HCT116 (cell line): ENCODE measurements at regions not wholly inside any gene's neighbourhood (a gene's known extent, or its start where the extent isn't known, plus 50 kb on each side); places are given as distances from the start of the nearest gene placed in this dataset.

Source experiments
- ATAC-seq: fragments of 200-7000 bp; cut with Tn5 transposase; 2 replicates; pipeline ENCODE4 v1.9.1; 2020; ENCODE audit warnings: mild to moderate bottlenecking, moderate library complexity
- BruUV-seq: library from RNA; stranded (reverse); fragments of 400-500 nt; replicated peaks from 2 replicates; lab custom pipeline; 2021; lab: Mats Ljungman, UMichigan
- CTCF ChIA-PET: fragments of 300-600 bp; sonication (Branson Sonifier 250); formaldehyde crosslinking; loops from one replicate; lab custom pipeline; 2021; ENCODE audit warnings: antibody characterized with exemption; lab: Charles Lee
- POLR2A ChIA-PET: fragments of 300-600, 350-600 bp; sonication (Branson Sonifier 250); formaldehyde crosslinking; loops from one replicate; lab custom pipeline; 2021; ENCODE audit warnings: antibody characterized with exemption; lab: Charles Lee
- RAD21 ChIA-PET, 2 experiments: fragments of 300-600 bp; sonication (Branson Sonifier 250); formaldehyde crosslinking; loops; one replicate each; lab custom pipeline; 2023; ENCODE audit warnings: low total read pairs in 2 of 2; ENCODE audit not compliant: uncharacterized antibody in 2 of 2, unreplicated experiment in 2 of 2, low non-redundant PET in 1 of 2; lab: Charles Lee
- DNase-seq: peaks from one replicate; pipeline ENCODE4 v3.0.0-alpha.2; 2010; ENCODE audit warnings: low read depth, low spot score
- H2AFZ ChIP-seq: fragments of 200-600 bp; shearing (Covaris generic), sonication (generic); 2 replicates; pipeline ENCODE4 v1.6.1; 2017; ENCODE audit warnings: low read depth, mixed run types, mixed read lengths, antibody characterized with exemption, low read length; ENCODE audit not compliant: poor library complexity, severe bottlenecking
- H3K27ac ChIP-seq: 2 replicates; pipeline ENCODE4 v1.5.1; 2012; ENCODE audit warnings: low read depth, low read length
- H3K27me3 ChIP-seq: fragments of 200-600 bp; sonication (generic); 2 replicates; pipeline ENCODE4 v1.6.1; 2016; ENCODE audit warnings: mixed run types, low read length, mixed read lengths; ENCODE audit not compliant: insufficient read depth
- H3K36me3 ChIP-seq, 2 experiments: fragments of 200-500 bp in 1 of 2; fragments of 200-600 bp in 1 of 2; sonication (Bioruptor generic) in 1 of 2; sonication (generic) in 1 of 2; 2 replicates each; pipeline versions ENCODE4 v1.5.1 to v1.6.1; 2014 to 2016; ENCODE audit warnings: low read length in 2 of 2, inconsistent platforms in 1 of 2, mixed read lengths in 1 of 2, mixed run types in 1 of 2; ENCODE audit not compliant: insufficient read depth in 2 of 2, control insufficient read depth in 1 of 2
- H3K4me1 ChIP-seq, 2 experiments: fragments of 200-600 bp in 1 of 2; sonication (generic) in 1 of 2; 2 replicates each; pipeline versions ENCODE4 v1.5.1 to v1.6.1; 2012 to 2017; ENCODE audit warnings: low read length in 2 of 2, inconsistent platforms in 1 of 2, mild to moderate bottlenecking in 1 of 2, mixed read lengths in 1 of 2, mixed run types in 1 of 2, moderate library complexity in 1 of 2; ENCODE audit not compliant: insufficient read depth in 2 of 2, control insufficient read depth in 1 of 2
- H3K4me2 ChIP-seq: fragments of 200-600 bp; sonication (generic); 2 replicates; pipeline ENCODE4 v1.6.1; 2017; ENCODE audit warnings: mixed run types, low read length, mixed read lengths
- H3K4me3 ChIP-seq, 2 experiments: fragments of 200-600 bp in 1 of 2; sonication (generic) in 1 of 2; replicated peaks in 1 of 2; 2 replicates each; pipeline ENCODE4 v1.5.1; 2011 to 2016; ENCODE audit warnings: low read length in 2 of 2, control low read depth in 1 of 2, low read depth in 1 of 2, mild to moderate bottlenecking in 1 of 2, mixed read lengths in 1 of 2, mixed run types in 1 of 2
- H3K79me2 ChIP-seq: fragments of 200-600 bp; sonication (generic); 2 replicates; pipeline ENCODE4 v1.6.1; 2017; ENCODE audit warnings: mild to moderate bottlenecking, mixed run types, low read length, moderate library complexity, mixed read lengths; ENCODE audit not compliant: insufficient read depth
- H3K9ac ChIP-seq: fragments of 200-600 bp; sonication (generic); 2 replicates; pipeline ENCODE4 v1.6.1; 2016; ENCODE audit warnings: low read length, mixed read lengths
- H3K9me2 ChIP-seq: fragments of 200-600 bp; sonication (generic), shearing (Covaris generic); 2 replicates; pipeline ENCODE4 v1.6.1; 2017; ENCODE audit warnings: mixed run types, mild to moderate bottlenecking, moderate library complexity; ENCODE audit not compliant: insufficient read depth
- H3K9me3 ChIP-seq, 2 experiments: fragments of 200-500 bp in 1 of 2; fragments of 200-600 bp in 1 of 2; sonication (Bioruptor generic) in 1 of 2; sonication (generic) in 1 of 2; 2 replicates each; pipeline ENCODE4 v1.6.1; 2014 to 2017; ENCODE audit warnings: low read length in 2 of 2, mixed read lengths in 2 of 2, inconsistent platforms in 1 of 2, low read depth in 1 of 2, mild to moderate bottlenecking in 1 of 2, mixed run types in 1 of 2, moderate library complexity in 1 of 2; ENCODE audit not compliant: control insufficient read depth in 1 of 2, insufficient read depth in 1 of 2
- H4K20me1 ChIP-seq: fragments of 200-600 bp; sonication (generic), shearing (Covaris generic); 2 replicates; pipeline ENCODE4 v1.6.1; 2017; ENCODE audit warnings: mixed run types, mild to moderate bottlenecking, moderate library complexity; ENCODE audit not compliant: insufficient read depth
- CBX3 ChIP-seq: IDR thresholded peaks from 2 replicates; pipeline ENCODE4 v1.6.1; 2012; ENCODE audit warnings: low read depth
- CEBPB ChIP-seq: IDR thresholded peaks from 2 replicates; pipeline ENCODE4 v1.6.1; 2012; ENCODE audit warnings: low read depth
- EGR1 ChIP-seq: IDR thresholded peaks from 2 replicates; pipeline ENCODE4 v1.6.1; 2012; ENCODE audit warnings: low read depth
- EZH2 ChIP-seq: fragments of 200-600 bp; sonication (generic); IDR thresholded peaks from 2 replicates; pipeline ENCODE4 v1.6.1; 2017; ENCODE audit warnings: antibody characterized with exemption, mixed run types
- EZH2phosphoT487 ChIP-seq: fragments of 200-600 bp; IDR thresholded peaks from 2 replicates; pipeline ENCODE4 v1.6.1; 2018; ENCODE audit warnings: antibody characterized with exemption, borderline replicate concordance
- FOSL1 ChIP-seq: IDR thresholded peaks from 2 replicates; pipeline ENCODE4 v1.6.1; 2012; ENCODE audit warnings: low read depth
- RAD21 ChIP-seq: IDR thresholded peaks from 2 replicates; pipeline ENCODE4 v1.6.1; 2012; ENCODE audit warnings: low read depth, mild to moderate bottlenecking
- SIN3A ChIP-seq: IDR thresholded peaks from 2 replicates; pipeline ENCODE4 v1.6.1; 2012; ENCODE audit warnings: low read depth
- SRF ChIP-seq: IDR thresholded peaks from 2 replicates; pipeline ENCODE4 v1.6.1; 2012; ENCODE audit warnings: low read depth
- TCF7L2 ChIP-seq: IDR thresholded peaks from 2 replicates; pipeline ENCODE4 v1.7.0; 2011; ENCODE audit warnings: borderline replicate concordance, inconsistent platforms; ENCODE audit not compliant: insufficient read depth, insufficient read length; ENCODE audit errors: extremely low read depth
- ZBTB33 ChIP-seq: IDR thresholded peaks from 2 replicates; pipeline ENCODE4 v1.6.1; 2011; ENCODE audit warnings: mild to moderate bottlenecking, low read length, moderate library complexity; ENCODE audit not compliant: insufficient replicate concordance; ENCODE audit errors: extremely low read depth
- ZFX ChIP-seq: fragments of 450-650 bp; IDR thresholded peaks from 2 replicates; pipeline ENCODE4 v1.6.1; 2017
- ZNF274 ChIP-seq: fragments of 200-500 bp; sonication (Bioruptor generic); IDR thresholded peaks from 2 replicates; pipeline ENCODE4 v1.6.1; 2014; ENCODE audit warnings: mild to moderate bottlenecking, low read depth, low read length, inconsistent platforms
- intact Hi-C: fragments of 100-400 bp; cut with micrococcal nuclease; formaldehyde crosslinking; loops from 2 replicates; pipeline ENCODE4 v1.10.0; 2022
- TF ChIP-seq, protein P1 (sequence below), 3 experiments: fragments of 200-600 bp in 1 of 3; sonication (generic) in 1 of 3; IDR thresholded peaks in 2 of 3; conservative IDR thresholded peaks in 1 of 3; 2 replicates each; pipeline ENCODE4 v1.5.1; 2012 to 2017; ENCODE audit warnings: low read depth in 2 of 3, low read length in 2 of 3, antibody characterized with exemption in 1 of 3, borderline replicate concordance in 1 of 3, control low read depth in 1 of 3, mild to moderate bottlenecking in 1 of 3, mixed read lengths in 1 of 3, mixed run types in 1 of 3, moderate library complexity in 1 of 3; ENCODE audit not compliant: insufficient read depth in 1 of 3
- TF ChIP-seq, protein P2 (sequence below): IDR thresholded peaks from 2 replicates; pipeline ENCODE4 v1.6.1; 2012
- TF ChIP-seq, protein P3 (sequence below): IDR thresholded peaks from 2 replicates; pipeline ENCODE4 v1.6.1; 2012

GRCh38 chr21:28746166-28746565, 246.5 kb downstream of the LTN1 start:
- no peak for ATAC-seq
- Histone ChIP-seq H3K4me3 (no peak overlapping the region), H3K27ac (no peak overlapping the region), H3K9me3 (no peaks in the 10 kb centered on the region), H3K4me2 (no peak overlapping the region), H3K9ac (no peak overlapping the region), H3K27me3 (no peaks in the 10 kb centered on the region), H3K79me2 (no peaks in the 10 kb centered on the region), H4K20me1 (no peaks in the 10 kb centered on the region), H3K4me1 (peaks cover 0 to 5% of the 10 kb centered on the region in 2 experiments; a peak in 1 of 4 replicates), H3K36me3 (no peaks in the 10 kb centered on the region), H3K9me2 (no peaks in the 10 kb centered on the region), H2AFZ (no peak overlapping the region)
- ChIA-PET POLR2A (no interaction called here), CTCF (interaction anchor here (0.6 to 1.9 kb wide), 7 partner anchors 9 to 1896 kb away, joined by 3 to 9 read pairs (median 4); no protein-coding TSS in a partner anchor), RAD21 (no interaction called here)
- BruUV-seq = no TSS peak
- DNase-seq = no peak
- intact Hi-C loops = loop anchor here (5.0 to 10.0 kb wide), 2 partner anchors 196 to 681 kb away; no protein-coding TSS in a partner anchor
- TF ChIP-seq CEBPB = no peak
- no peak for TF ChIP-seq EGR1
- TF ChIP-seq EZH2 = no peak
- TF ChIP-seq, protein P1, sequence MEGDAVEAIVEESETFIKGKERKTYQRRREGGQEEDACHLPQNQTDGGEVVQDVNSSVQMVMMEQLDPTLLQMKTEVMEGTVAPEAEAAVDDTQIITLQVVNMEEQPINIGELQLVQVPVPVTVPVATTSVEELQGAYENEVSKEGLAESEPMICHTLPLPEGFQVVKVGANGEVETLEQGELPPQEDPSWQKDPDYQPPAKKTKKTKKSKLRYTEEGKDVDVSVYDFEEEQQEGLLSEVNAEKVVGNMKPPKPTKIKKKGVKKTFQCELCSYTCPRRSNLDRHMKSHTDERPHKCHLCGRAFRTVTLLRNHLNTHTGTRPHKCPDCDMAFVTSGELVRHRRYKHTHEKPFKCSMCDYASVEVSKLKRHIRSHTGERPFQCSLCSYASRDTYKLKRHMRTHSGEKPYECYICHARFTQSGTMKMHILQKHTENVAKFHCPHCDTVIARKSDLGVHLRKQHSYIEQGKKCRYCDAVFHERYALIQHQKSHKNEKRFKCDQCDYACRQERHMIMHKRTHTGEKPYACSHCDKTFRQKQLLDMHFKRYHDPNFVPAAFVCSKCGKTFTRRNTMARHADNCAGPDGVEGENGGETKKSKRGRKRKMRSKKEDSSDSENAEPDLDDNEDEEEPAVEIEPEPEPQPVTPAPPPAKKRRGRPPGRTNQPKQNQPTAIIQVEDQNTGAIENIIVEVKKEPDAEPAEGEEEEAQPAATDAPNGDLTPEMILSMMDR (IDR thresholded peaks at IDR 0.05 in 2 of 3, conservative IDR thresholded peaks at IDR 0.05 in 1 of 3; ENCODE audit: borderline replicate concordance in 1 of 3, insufficient read depth in 1 of 3, low read depth in 2 of 3, low read length in 2 of 3) = no peak
- TF ChIP-seq, protein P2, sequence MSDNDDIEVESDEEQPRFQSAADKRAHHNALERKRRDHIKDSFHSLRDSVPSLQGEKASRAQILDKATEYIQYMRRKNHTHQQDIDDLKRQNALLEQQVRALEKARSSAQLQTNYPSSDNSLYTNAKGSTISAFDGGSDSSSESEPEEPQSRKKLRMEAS = no peak
- no peak for TF ChIP-seq ZBTB33
- TF ChIP-seq EZH2phosphoT487 = no peak
- TF ChIP-seq FOSL1 = no peak
- TF ChIP-seq ZNF274 = no peak
- TF ChIP-seq SRF = no peak
- no peak for TF ChIP-seq TCF7L2
- no peak for TF ChIP-seq SIN3A
- TF ChIP-seq ZFX = no peak
- no peak for TF ChIP-seq CBX3
- TF ChIP-seq, protein P3, sequence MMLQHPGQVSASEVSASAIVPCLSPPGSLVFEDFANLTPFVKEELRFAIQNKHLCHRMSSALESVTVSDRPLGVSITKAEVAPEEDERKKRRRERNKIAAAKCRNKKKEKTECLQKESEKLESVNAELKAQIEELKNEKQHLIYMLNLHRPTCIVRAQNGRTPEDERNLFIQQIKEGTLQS = no peak
- TF ChIP-seq RAD21 = no peak
